Thymus (tissue), 11 donors: ENCODE measurements at regions not wholly inside any gene's neighbourhood (a gene's known extent, or its start where the extent isn't known, plus 50 kb on each side); places are given as distances from the start of the nearest gene placed in this dataset.
"Not testable (repeated sequence)": the region's sequence is repeated elsewhere in the genome, so short reads cannot be mapped to it uniquely, and the experiment has no call there.

ENCODE experiments used
- DNase-seq, 9 donors: peaks; one replicate each; pipeline ENCODE4 v3.0.0-alpha.2; 2013; ENCODE audit warnings: low spot score in 9 of 9, low read depth in 6 of 9, missing footprints in 1 of 9
- H3K27ac ChIP-seq, 2 donors: one replicate each; pipeline ENCODE4 v1.5.1; 2013; ENCODE audit warnings: control low read depth in 1 of 2, low read depth in 1 of 2, low read length in 1 of 2, mild to moderate bottlenecking in 1 of 2, moderate library complexity in 1 of 2
- H3K27me3 ChIP-seq, 2 donors: one replicate each; pipeline ENCODE4 v1.5.1; 2013; ENCODE audit warnings: low read length in 1 of 2; ENCODE audit not compliant: control insufficient read depth in 2 of 2, insufficient read depth in 1 of 2
- H3K36me3 ChIP-seq, 2 donors: one replicate each; pipeline ENCODE4 v1.5.1; 2013; ENCODE audit warnings: low read length in 1 of 2, mild to moderate bottlenecking in 1 of 2, moderate library complexity in 1 of 2; ENCODE audit not compliant: control insufficient read depth in 2 of 2, insufficient read depth in 2 of 2
- H3K4me1 ChIP-seq, 2 donors: one replicate each; pipeline ENCODE4 v1.5.1; 2013; ENCODE audit warnings: low read length in 2 of 2; ENCODE audit not compliant: control insufficient read depth in 2 of 2, insufficient read depth in 2 of 2
- H3K4me3 ChIP-seq, 2 donors: one replicate each; pipeline ENCODE4 v1.5.1; 2013; ENCODE audit warnings: low read length in 2 of 2, control low read depth in 1 of 2, mild to moderate bottlenecking in 1 of 2
- H3K9me3 ChIP-seq, 2 donors: one replicate each; pipeline ENCODE4 v1.5.1; 2013; ENCODE audit warnings: low read length in 1 of 2, mild to moderate bottlenecking in 1 of 2; ENCODE audit not compliant: control insufficient read depth in 2 of 2, insufficient read depth in 1 of 2
- WGBS: extraction: QIAGEN DNeasy Blood & Tissue Kit; methylation state at CpG from one replicate; pipeline ENCODE4 v1.1.7; 2013; 5-methylcytosine and 5-hydroxymethylcytosine counted together
- donor health status: healthy.

GRCh38 chr7:42545049-42545724 lies 308.2 kb upstream of the GLI3 start:
- H3K27me3 ChIP-seq = no peaks in the 10 kb centered on the region
- no peak overlapping the region for H3K27ac ChIP-seq
- no peak overlapping the region for H3K4me3 ChIP-seq
- WGBS = 94% methylated on average over 1 of the region's 1 CpG
- H3K36me3 ChIP-seq = no peaks in the 10 kb centered on the region
- H3K4me1 ChIP-seq = no peaks in the 10 kb centered on the region
- H3K9me3 ChIP-seq = no peaks in the 10 kb centered on the region
- no peak for DNase-seq

GRCh38 chr7:42543953-42544352 lies 306.9 kb upstream of the GLI3 start:
- H3K36me3 ChIP-seq = no peaks in the 10 kb centered on the region
- WGBS = 92% methylated on average over 4 of the region's 4 CpGs

GRCh38 chr7:42542446-42542845 lies 305.4 kb upstream of the GLI3 start:
- not testable (repeated sequence) for DNase-seq, H3K27ac ChIP-seq, H3K27me3 ChIP-seq, H3K36me3 ChIP-seq, H3K4me1 ChIP-seq, H3K4me3 ChIP-seq, H3K9me3 ChIP-seq
- 54% methylated on average over 1 of the region's 1 CpG for WGBS

More at GRCh38 chr7:42543953-42544352, 306.9 kb upstream of the GLI3 start:
- Histone ChIP-seq H3K27ac (no peak overlapping the region), H3K4me1 (no peaks in the 10 kb centered on the region), H3K9me3 (no peaks in the 10 kb centered on the region), H3K4me3 (no peak overlapping the region), H3K27me3 (no peaks in the 10 kb centered on the region)
- DNase-seq = no peak

GRCh38 chr7:42534441-42534840 lies 297.4 kb upstream of the GLI3 start:
- no peak overlapping the region for H3K27ac ChIP-seq
- WGBS = 40% methylated on average over 1 of the region's 1 CpG
- no peak for DNase-seq
- H3K4me1 ChIP-seq = no peaks in the 10 kb centered on the region
- no peaks in the 10 kb centered on the region for H3K36me3 ChIP-seq
- H3K4me3 ChIP-seq = no peak overlapping the region
- peaks cover 0 to 3% of the 10 kb centered on the region in 2 donors for H3K9me3 ChIP-seq
- no peaks in the 10 kb centered on the region for H3K27me3 ChIP-seq

- no peaks in the 10 kb centered on the region for H3K36me3 ChIP-seq
- no peak overlapping the region for H3K4me3 ChIP-seq
- H3K27ac ChIP-seq = no peak overlapping the region
- no peak for DNase-seq
- no peaks in the 10 kb centered on the region for H3K27me3 ChIP-seq
- WGBS = 93% methylated on average over 2 of the region's 2 CpGs
- H3K4me1 ChIP-seq = no peaks in the 10 kb centered on the region
- H3K9me3 ChIP-seq = peaks cover 2 to 16% of the 10 kb centered on the region in 2 donors
Measured at GRCh38 chr7:42527004-42527403, 290.0 kb upstream of the GLI3 start.

GRCh38 chr7:42522227-42522991 lies 285.4 kb upstream of the GLI3 start:
- no peak for DNase-seq

GRCh38 chr7:42511027-42511426 lies 274.0 kb upstream of the GLI3 start:
- 97% methylated on average over 2 of the region's 2 CpGs for WGBS
- H3K4me1 ChIP-seq = no peaks in the 10 kb centered on the region

More at GRCh38 chr7:42522227-42522991, 285.4 kb upstream of the GLI3 start:
- Histone ChIP-seq H3K36me3 (no peaks in the 10 kb centered on the region), H3K9me3 (peaks cover 2 to 11% of the 10 kb centered on the region in 2 donors), H3K27ac (no peak overlapping the region), H3K27me3 (no peaks in the 10 kb centered on the region), H3K4me1 (no peaks in the 10 kb centered on the region), H3K4me3 (no peak overlapping the region)
- WGBS = 81% methylated on average over 19 of the region's 19 CpGs

GRCh38 chr7:42506097-42506496 lies 269.1 kb upstream of the GLI3 start:
- DNase-seq = no peak
- Histone ChIP-seq H3K9me3 (no peaks in the 10 kb centered on the region), H3K4me1 (no peaks in the 10 kb centered on the region), H3K27ac (no peak overlapping the region), H3K36me3 (no peaks in the 10 kb centered on the region), H3K27me3 (no peaks in the 10 kb centered on the region), H3K4me3 (no peak overlapping the region)
- WGBS = 95% methylated on average over 1 of the region's 1 CpG

More at GRCh38 chr7:42511027-42511426, 274.0 kb upstream of the GLI3 start:
- no peaks in the 10 kb centered on the region for H3K9me3 ChIP-seq
- no peak for DNase-seq
- no peak overlapping the region for H3K27ac ChIP-seq
- no peaks in the 10 kb centered on the region for H3K27me3 ChIP-seq
- no peak overlapping the region for H3K4me3 ChIP-seq
- no peaks in the 10 kb centered on the region for H3K36me3 ChIP-seq

GRCh38 chr7:42502022-42502421 lies 265.0 kb upstream of the GLI3 start:
- WGBS = 86% methylated on average over 1 of the region's 1 CpG
- Histone ChIP-seq H3K4me3 (no peak overlapping the region), H3K9me3 (no peaks in the 10 kb centered on the region), H3K4me1 (no peaks in the 10 kb centered on the region), H3K36me3 (no peaks in the 10 kb centered on the region), H3K27me3 (no peaks in the 10 kb centered on the region), H3K27ac (no peak overlapping the region)
- no peak for DNase-seq
